IMR-90 (cell line): ENCODE measurements at regions not wholly inside any gene's neighbourhood (a gene's known extent, or its start where the extent isn't known, plus 50 kb on each side); places are given as distances from the start of the nearest gene placed in this dataset.

Experiments
- ATAC-seq: fragments of 200-7000 bp; cut with Tn5 transposase; 2 replicates; pipeline ENCODE4 v1.9.1; 2020; ENCODE audit warnings: low read depth, mild to moderate bottlenecking, moderate library complexity
- BruUV-seq: library from RNA; stranded (reverse); fragments of 400-500 nt; replicated peaks from 2 replicates; lab custom pipeline; 2021; lab: Mats Ljungman, UMichigan
- CTCF ChIA-PET: fragments of 300-600 bp; formaldehyde crosslinking; extraction: SDS; loops from one replicate; lab custom pipeline; 2021; ENCODE audit warnings: antibody characterized with exemption; lab: Yijun Ruan, JAX
- POLR2A ChIA-PET: fragments of 300-600 bp; sonication (Branson Sonifier 250); formaldehyde crosslinking; loops from one replicate; lab custom pipeline; 2022; ENCODE audit warnings: antibody characterized with exemption; ENCODE audit not compliant: unreplicated experiment; lab: Charles Lee
- DNase-seq: peaks from one replicate; pipeline ENCODE4 v3.0.0; 2013
- H2AFZ ChIP-seq: replicated peaks from 2 replicates; pipeline ENCODE3; 2013; ENCODE audit warnings: low read length, mild to moderate bottlenecking; ENCODE audit not compliant: poor library complexity
- H2AK5ac ChIP-seq: 2 replicates; pipeline ENCODE4 v1.6.1; 2013; ENCODE audit warnings: low read depth, low read length, inconsistent platforms
- H2AK9ac ChIP-seq: replicated peaks from 2 replicates; pipeline ENCODE3; 2013; ENCODE audit warnings: mild to moderate bottlenecking, low read depth, low read length, moderate library complexity; ENCODE audit not compliant: poor library complexity
- H2BK120ac ChIP-seq: 2 replicates; pipeline ENCODE4 v1.6.1; 2013; ENCODE audit warnings: low read depth, low read length, inconsistent platforms
- H2BK15ac ChIP-seq: 3 replicates; pipeline ENCODE4 v1.6.1; 2013; ENCODE audit warnings: low read depth, low read length, inconsistent platforms
- H2BK20ac ChIP-seq: 2 replicates; pipeline ENCODE4 v1.6.1; 2013; ENCODE audit warnings: low read depth, mild to moderate bottlenecking, inconsistent platforms, low read length, moderate library complexity
- H2BK5ac ChIP-seq: 2 replicates; pipeline ENCODE4 v1.6.1; 2013; ENCODE audit warnings: mild to moderate bottlenecking, low read depth, low read length, inconsistent platforms; ENCODE audit not compliant: poor library complexity, severe bottlenecking
- H3K14ac ChIP-seq: replicated peaks from 2 replicates; pipeline ENCODE4 v1.6.1; 2013; ENCODE audit warnings: low read depth, low read length, inconsistent platforms
- H3K18ac ChIP-seq: 2 replicates; pipeline ENCODE4 v1.6.1; 2013; ENCODE audit warnings: low read depth, low read length, control low read depth
- H3K23ac ChIP-seq: 2 replicates; pipeline ENCODE4 v1.6.1; 2013; ENCODE audit warnings: low read depth, low read length, inconsistent platforms
- H3K27ac ChIP-seq: 2 replicates; pipeline ENCODE4 v1.5.1; 2013; ENCODE audit warnings: mild to moderate bottlenecking, control low read depth, low read length; ENCODE audit not compliant: insufficient read depth
- H3K27me3 ChIP-seq: 2 replicates; pipeline ENCODE4 v1.6.1; 2013; ENCODE audit warnings: low read length; ENCODE audit not compliant: control insufficient read depth, insufficient read depth
- H3K36me3 ChIP-seq: 2 replicates; pipeline ENCODE4 v1.6.1; 2013; ENCODE audit warnings: low read length, mixed read lengths; ENCODE audit not compliant: control insufficient read depth, insufficient read depth
- H3K4ac ChIP-seq: 2 replicates; pipeline ENCODE4 v1.6.1; 2013; ENCODE audit warnings: low read depth, low read length, inconsistent platforms
- H3K4me1 ChIP-seq: 2 replicates; pipeline ENCODE4 v1.6.1; 2013; ENCODE audit warnings: low read length, mixed read lengths; ENCODE audit not compliant: control insufficient read depth, insufficient read depth
- H3K4me2 ChIP-seq: 2 replicates; pipeline ENCODE4 v1.6.1; 2013; ENCODE audit warnings: low read depth, mild to moderate bottlenecking, control low read depth, low read length, moderate library complexity
- H3K4me3 ChIP-seq: 2 replicates; pipeline ENCODE4 v1.5.1; 2013; ENCODE audit warnings: low read depth, mild to moderate bottlenecking, control low read depth, low read length, moderate library complexity; ENCODE audit not compliant: insufficient read depth
- H3K56ac ChIP-seq: 2 replicates; pipeline ENCODE4 v1.6.1; 2013; ENCODE audit warnings: low read length, inconsistent platforms; ENCODE audit not compliant: insufficient read depth; ENCODE audit errors: extremely low read depth
- H3K79me1 ChIP-seq, 2 experiments: 2 replicates each; pipeline ENCODE4 v1.6.1; 2013; ENCODE audit warnings: low read length in 2 of 2, inconsistent platforms in 1 of 2, low read depth in 1 of 2
- H3K9ac ChIP-seq: 2 replicates; pipeline ENCODE4 v1.6.1; 2013; ENCODE audit warnings: low read depth, low read length, control low read depth
- H3K9me1 ChIP-seq: 2 replicates; pipeline ENCODE4 v1.6.1; 2013; ENCODE audit warnings: low read length, inconsistent platforms; ENCODE audit not compliant: insufficient read depth
- H3K9me3 ChIP-seq: 2 replicates; pipeline ENCODE4 v1.6.1; 2013; ENCODE audit warnings: low read length; ENCODE audit not compliant: control insufficient read depth, insufficient read depth
- H4K20me1 ChIP-seq: 2 replicates; pipeline ENCODE4 v1.6.1; 2013; ENCODE audit warnings: low read length, inconsistent platforms; ENCODE audit not compliant: insufficient read depth
- H4K5ac ChIP-seq: 2 replicates; pipeline ENCODE4 v1.6.1; 2013; ENCODE audit warnings: mild to moderate bottlenecking, low read depth, low read length, control low read depth
- H4K8ac ChIP-seq, 2 experiments: 2 replicates each; pipeline ENCODE4 v1.6.1; 2013; ENCODE audit warnings: low read depth in 2 of 2, low read length in 2 of 2, control low read depth in 1 of 2, inconsistent platforms in 1 of 2
- H4K91ac ChIP-seq: 2 replicates; pipeline ENCODE4 v1.6.1; 2013; ENCODE audit warnings: low read depth, low read length, inconsistent platforms; ENCODE audit not compliant: insufficient read depth
- BHLHE40 ChIP-seq: fragments of 150-350 bp; IDR thresholded peaks from 2 replicates; pipeline ENCODE4 v1.6.1; 2016; ENCODE audit warnings: mild to moderate bottlenecking, low read depth, low read length
- CHD1 ChIP-seq: IDR thresholded peaks from 2 replicates; pipeline ENCODE4 v1.6.1; 2012; ENCODE audit warnings: low read depth, low read length, improper control_type of control experiment
- CTCF ChIP-seq: conservative IDR thresholded peaks from 2 replicates; pipeline ENCODE4 v1.5.1; 2012; ENCODE audit warnings: mild to moderate bottlenecking, low read depth, low read length, improper control_type of control experiment
- ELK1 ChIP-seq: fragments of 150-350 bp; IDR thresholded peaks from 2 replicates; pipeline ENCODE4 v1.6.1; 2016; ENCODE audit warnings: low read depth, mild to moderate bottlenecking, low read length, moderate library complexity, borderline replicate concordance
- FOS ChIP-seq: fragments of 150-350 bp; IDR thresholded peaks from 2 replicates; pipeline ENCODE4 v1.6.1; 2016; ENCODE audit warnings: low read depth, low read length
- MAFK ChIP-seq: IDR thresholded peaks from 2 replicates; pipeline ENCODE4 v1.6.1; 2012; ENCODE audit warnings: low read depth, low read length, improper control_type of control experiment
- MXI1 ChIP-seq: IDR thresholded peaks from 2 replicates; pipeline ENCODE4 v1.6.1; 2012; ENCODE audit warnings: low read depth, mild to moderate bottlenecking, low read length, moderate library complexity, borderline replicate concordance
- NFE2L2 ChIP-seq: fragments of 150-350 bp; IDR thresholded peaks from 2 replicates; pipeline ENCODE4 v1.6.1; 2016; ENCODE audit warnings: low read depth, mild to moderate bottlenecking, low read length
- RAD21 ChIP-seq: IDR thresholded peaks from 2 replicates; pipeline ENCODE4 v1.6.1; 2012; ENCODE audit warnings: low read length, improper control_type of control experiment
- RCOR1 ChIP-seq: IDR thresholded peaks from 2 replicates; pipeline ENCODE4 v1.6.1; 2012; ENCODE audit warnings: mild to moderate bottlenecking, low read length, improper control_type of control experiment; ENCODE audit not compliant: insufficient replicate concordance
- RFX5 ChIP-seq: IDR thresholded peaks from 2 replicates; pipeline ENCODE4 v1.8.0; 2012; ENCODE audit warnings: low read depth, mild to moderate bottlenecking, low read length, moderate library complexity
- SMC3 ChIP-seq: fragments of 150-350 bp; IDR thresholded peaks from 2 replicates; pipeline ENCODE4 v1.6.1; 2016; ENCODE audit warnings: low read depth, mild to moderate bottlenecking, antibody characterized with exemption, low read length, moderate library complexity
- WGBS, 2 experiments: methylation state at CpG; one replicate each; pipeline versions ENCODE4 v1.1.5 to v1.1.7; 2013; ENCODE audit warnings: missing lambda C conversion rate in 2 of 2; ENCODE audit not compliant: insufficient read length in 1 of 2; ENCODE audit errors: extremely low coverage in 2 of 2; 5-methylcytosine and 5-hydroxymethylcytosine counted together
- dilution Hi-C: fragments of 300-500 bp; cut with HindIII; formaldehyde crosslinking; loops from one replicate; pipeline ENCODE4 v1.14.3; 2018; ENCODE audit warnings: low sequenced_read_pairs; ENCODE audit not compliant: unreplicated experiment
- in situ Hi-C: fragments of 300-500 bp; cut with MboI; formaldehyde crosslinking; loops from 3 replicates; pipeline ENCODE4 v1.14.3; 2019; ENCODE audit warnings: low sequenced_read_pairs, inconsistent platforms, mixed read lengths
- intact Hi-C: fragments of 100-400 bp; cut with micrococcal nuclease; formaldehyde crosslinking; loops from 2 replicates; pipeline ENCODE4 v1.10.0; 2022
- TF ChIP-seq, protein P1 (sequence below): fragments of 150-350 bp; IDR thresholded peaks from 2 replicates; pipeline ENCODE4 v1.6.1; 2017; ENCODE audit warnings: mild to moderate bottlenecking, antibody characterized with exemption, low read length, low read depth

GRCh38 chrX:42399632-42400024 lies 378.3 kb downstream of the PPP1R2C start:
- ChIA-PET POLR2A (no interaction called here), CTCF (no interaction called here)
- H2BK15ac ChIP-seq = no peak overlapping the region
- in situ Hi-C loops = no loop called here
- H3K79me1 ChIP-seq = no peaks in the 10 kb centered on the region
- no peak overlapping the region for H4K5ac ChIP-seq
- no peak overlapping the region for H3K14ac ChIP-seq
- no peaks in the 10 kb centered on the region for H3K9me3 ChIP-seq
- H4K20me1 ChIP-seq = no peaks in the 10 kb centered on the region
- no peak for TF ChIP-seq RFX5
- TF ChIP-seq ELK1 = no peak
- TF ChIP-seq CTCF = no peak
- no peak for TF ChIP-seq NFE2L2
- TF ChIP-seq, protein P1, sequence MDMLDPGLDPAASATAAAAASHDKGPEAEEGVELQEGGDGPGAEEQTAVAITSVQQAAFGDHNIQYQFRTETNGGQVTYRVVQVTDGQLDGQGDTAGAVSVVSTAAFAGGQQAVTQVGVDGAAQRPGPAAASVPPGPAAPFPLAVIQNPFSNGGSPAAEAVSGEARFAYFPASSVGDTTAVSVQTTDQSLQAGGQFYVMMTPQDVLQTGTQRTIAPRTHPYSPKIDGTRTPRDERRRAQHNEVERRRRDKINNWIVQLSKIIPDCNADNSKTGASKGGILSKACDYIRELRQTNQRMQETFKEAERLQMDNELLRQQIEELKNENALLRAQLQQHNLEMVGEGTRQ = no peak
- no peak for TF ChIP-seq RAD21
- TF ChIP-seq RCOR1 = no peak
- TF ChIP-seq BHLHE40 = no peak
- TF ChIP-seq CHD1 = no peak
- no peak for TF ChIP-seq SMC3
- no peak for TF ChIP-seq MXI1
- no peak for TF ChIP-seq FOS
- no peak for TF ChIP-seq MAFK
- H3K27me3 ChIP-seq = 0 out of 2 replicates have a peak, but pooled peaks cover 2% of the 10 kb centered on the region
- intact Hi-C loops = no loop called here
- H2BK5ac ChIP-seq = no peak overlapping the region
- H3K4me2 ChIP-seq = no peak overlapping the region
- H3K4me3 ChIP-seq = no peak overlapping the region
- no peak overlapping the region for H4K8ac ChIP-seq
- H3K56ac ChIP-seq = no peak overlapping the region
- H3K36me3 ChIP-seq = no peaks in the 10 kb centered on the region
- no CpG with 5 or more reads among the region's 2 CpGs for WGBS, 2 experiments
- no TSS peak for BruUV-seq
- H2BK20ac ChIP-seq = no peak overlapping the region
- H3K27ac ChIP-seq = no peak overlapping the region
- H2AK9ac ChIP-seq = no peak overlapping the region
- ATAC-seq = no peak
- H3K9me1 ChIP-seq = no peaks in the 10 kb centered on the region
- H3K18ac ChIP-seq = no peak overlapping the region
- no peak overlapping the region for H2AFZ ChIP-seq
- H3K4ac ChIP-seq = no peak overlapping the region
- DNase-seq = no peak
- H4K91ac ChIP-seq = no peak overlapping the region
- dilution Hi-C loops = no loop called here
- H2AK5ac ChIP-seq = no peak overlapping the region
- H2BK120ac ChIP-seq = no peak overlapping the region
- no peak overlapping the region for H3K9ac ChIP-seq
- H3K4me1 ChIP-seq = no peaks in the 10 kb centered on the region
- H3K23ac ChIP-seq = no peak overlapping the region
